K562 (cell line): ENCODE measurements at regions not wholly inside any gene's neighbourhood (a gene's known extent, or its start where the extent isn't known, plus 50 kb on each side); places are given as distances from the start of the nearest gene placed in this dataset.

Source experiments
- ATF7 ChIP-seq: fragments of 450-650 bp; IDR thresholded peaks from 2 replicates; pipeline ENCODE4 v1.7.1; 2014; ENCODE audit warnings: mild to moderate bottlenecking, moderate library complexity
- BACH1 ChIP-seq: fragments of 200-800 bp; sonication (Bioruptor generic); IDR thresholded peaks from 2 replicates; pipeline ENCODE4 v1.6.1; 2016; ENCODE audit warnings: missing genetic modification characterization, missing compliant biosample characterization
- BCL6 ChIP-seq: fragments of 250-450 bp; sonication (Bioruptor Pico); IDR thresholded peaks from 2 replicates; pipeline ENCODE4 v1.4.0; 2020
- CC2D1A ChIP-seq: fragments of 450-650 bp; IDR thresholded peaks from 2 replicates; pipeline ENCODE4 v1.6.1; 2017; ENCODE audit warnings: mild to moderate bottlenecking
- CEBPZ ChIP-seq: fragments of 150-350 bp; IDR thresholded peaks from 2 replicates; pipeline ENCODE4 v1.6.1; 2014; ENCODE audit warnings: low read depth, mild to moderate bottlenecking, low read length, borderline replicate concordance
- CGGBP1 ChIP-seq: fragments of 250-450 bp; sonication (Bioruptor Pico); IDR thresholded peaks from 2 replicates; pipeline ENCODE4 v1.9.0; 2021; ENCODE audit warnings: mild to moderate bottlenecking
- CHAMP1 ChIP-seq: fragments of 450-650 bp; IDR thresholded peaks from 2 replicates; pipeline ENCODE4 v1.6.1; 2016; ENCODE audit warnings: mild to moderate bottlenecking
- HDAC3 ChIP-seq: fragments of 450-650 bp; IDR thresholded peaks from 2 replicates; pipeline ENCODE4 v1.6.1; 2018; ENCODE audit warnings: borderline replicate concordance, mild to moderate bottlenecking, moderate library complexity; ENCODE audit not compliant: partially characterized antibody
- KLF6 ChIP-seq: fragments of 250-450 bp; sonication (Bioruptor Pico); IDR thresholded peaks from 2 replicates; pipeline ENCODE4 v1.4.0; 2020; ENCODE audit warnings: mild to moderate bottlenecking, moderate library complexity, borderline replicate concordance
- PBX2 ChIP-seq, 2 experiments: IDR thresholded peaks in 1 of 2; conservative IDR thresholded peaks in 1 of 2; 2 replicates each; pipeline ENCODE4 v1.6.1; 2016; ENCODE audit warnings: low read depth in 2 of 2, mild to moderate bottlenecking in 1 of 2, missing compliant biosample characterization in 1 of 2, missing genetic modification characterization in 1 of 2, moderate library complexity in 1 of 2
- SAP30 ChIP-seq: fragments of 200-600 bp; sonication (generic); IDR thresholded peaks from 2 replicates; pipeline ENCODE4 v1.6.1; 2012; ENCODE audit warnings: borderline replicate concordance, low read depth, mild to moderate bottlenecking, moderate library complexity, low read length, control low read depth, inconsistent platforms; ENCODE audit not compliant: insufficient read depth, poor library complexity, severe bottlenecking
- SIRT6 ChIP-seq: IDR thresholded peaks from one replicate; pipeline ENCODE4 v1.6.1; 2012; ENCODE audit warnings: low read depth, mild to moderate bottlenecking, control low read depth, inconsistent platforms, low read length, moderate library complexity
- SMARCE1 ChIP-seq: fragments of 450-650 bp; IDR thresholded peaks from 2 replicates; pipeline ENCODE4 v1.7.1; 2016; ENCODE audit warnings: mild to moderate bottlenecking
- TBL1XR1 ChIP-seq, 2 experiments: IDR thresholded peaks; 2 replicates each; pipeline ENCODE4 v1.6.1; 2012; ENCODE audit warnings: improper control_type of control experiment in 2 of 2, low read length in 2 of 2, mild to moderate bottlenecking in 1 of 2
- VEZF1 ChIP-seq: fragments of 200-800 bp; sonication (Bioruptor generic); IDR thresholded peaks from 2 replicates; pipeline ENCODE4 v1.6.1; 2017; ENCODE audit warnings: missing genetic modification characterization, missing compliant biosample characterization
- YY1 ChIP-seq, 3 experiments: IDR thresholded peaks; 2 replicates each; pipeline ENCODE4 v1.6.1; 2011; ENCODE audit warnings: low read length in 2 of 3, mild to moderate bottlenecking in 2 of 3, moderate library complexity in 2 of 3, borderline replicate concordance in 1 of 3, control low read depth in 1 of 3, low read depth in 1 of 3; ENCODE audit not compliant: insufficient read depth in 3 of 3, insufficient replicate concordance in 2 of 3, control insufficient read depth in 1 of 3, insufficient read length in 1 of 3; ENCODE audit errors: extremely low read depth in 1 of 3
- ZNF316 ChIP-seq: fragments of 450-650 bp; IDR thresholded peaks from 2 replicates; pipeline ENCODE4 v1.6.1; 2016

GRCh38 chr1:166675213-166675612, 164.1 kb upstream of the POGK start (continued):
- TF ChIP-seq CEBPZ: no peak
- 0 out of 2 replicates have a peak, but pooled peaks have one; percentile 17 for TF ChIP-seq ATF7
- no peak for TF ChIP-seq PBX2 (CRISPR knock-in tag; IDR thresholded peaks at IDR 0.05; ENCODE audit: low read depth)
- peak; percentile 89 for TF ChIP-seq PBX2 (tag; conservative IDR thresholded peaks at IDR 0.05; ENCODE audit: low read depth)
- TF ChIP-seq CGGBP1 (CRISPR knock-in tag): no peak
- TF ChIP-seq BCL6 (CRISPR knock-in tag): no peak
- no peak for TF ChIP-seq VEZF1
- TF ChIP-seq SIRT6: no peak
- TF ChIP-seq HDAC3: no peak
- TF ChIP-seq CC2D1A: peak; percentile 43; the same call in 1 of the 2 replicates
- TF ChIP-seq BACH1: peak; percentile 97
- TF ChIP-seq SMARCE1: peak; percentile 38; the same call in 1 of the 2 replicates
- peak; percentile 99 for TF ChIP-seq ZNF316
- TF ChIP-seq KLF6 (CRISPR knock-in tag): no peak
- peak; percentile 80 for TF ChIP-seq CHAMP1
- no peak for TF ChIP-seq SAP30
- no peak for TF ChIP-seq YY1 (IDR thresholded peaks at IDR 0.05; ENCODE audit: borderline replicate concordance in 1 of 3, control insufficient read depth in 1 of 3, extremely low read depth in 1 of 3, insufficient read depth in 3 of 3, insufficient read length in 1 of 3, insufficient replicate concordance in 2 of 3, low read depth in 1 of 3, low read length in 2 of 3)
- no peak for TF ChIP-seq TBL1XR1 (IDR thresholded peaks at IDR 0.05; ENCODE audit: low read length in 2 of 2)
